Left lobe of liver (tissue), 2 donors: ENCODE measurements at regions not wholly inside any gene's neighbourhood (a gene's known extent, or its start where the extent isn't known, plus 50 kb on each side); places are given as distances from the start of the nearest gene placed in this dataset.

Experiments
- ATAC-seq: fragments of 200-7000 bp; cut with Tn5 transposase; one replicate; pipeline ENCODE4 v1.9.1; 2020; ENCODE audit warnings: mild to moderate bottlenecking, moderate library complexity
- DNase-seq: peaks from one replicate; pipeline ENCODE4 v3.0.0-alpha.2; 2020; ENCODE audit warnings: low spot score
- donor health status: DM: no; HTN: no; CAD: no; lungs with moderate emphysema.
- donor health status: DM: no; HTN: yes; CAD: no.

- DNase-seq (no peak), ATAC-seq (no peak)
These were observed 96.9 kb upstream of the GLS start for GRCh38 chr2:190783513-190784263.

GRCh38 chr2:190785334-190785733 lies 95.3 kb upstream of the GLS start:
- no peak for DNase-seq
- no peak for ATAC-seq

GRCh38 chr2:190786404-190787166 lies 94.0 kb upstream of the GLS start:
- ATAC-seq (no peak), DNase-seq (no peak)

GRCh38 chr2:190787743-190788235 lies 92.8 kb upstream of the GLS start:
- ATAC-seq (no peak), DNase-seq (no peak)

DNA sequence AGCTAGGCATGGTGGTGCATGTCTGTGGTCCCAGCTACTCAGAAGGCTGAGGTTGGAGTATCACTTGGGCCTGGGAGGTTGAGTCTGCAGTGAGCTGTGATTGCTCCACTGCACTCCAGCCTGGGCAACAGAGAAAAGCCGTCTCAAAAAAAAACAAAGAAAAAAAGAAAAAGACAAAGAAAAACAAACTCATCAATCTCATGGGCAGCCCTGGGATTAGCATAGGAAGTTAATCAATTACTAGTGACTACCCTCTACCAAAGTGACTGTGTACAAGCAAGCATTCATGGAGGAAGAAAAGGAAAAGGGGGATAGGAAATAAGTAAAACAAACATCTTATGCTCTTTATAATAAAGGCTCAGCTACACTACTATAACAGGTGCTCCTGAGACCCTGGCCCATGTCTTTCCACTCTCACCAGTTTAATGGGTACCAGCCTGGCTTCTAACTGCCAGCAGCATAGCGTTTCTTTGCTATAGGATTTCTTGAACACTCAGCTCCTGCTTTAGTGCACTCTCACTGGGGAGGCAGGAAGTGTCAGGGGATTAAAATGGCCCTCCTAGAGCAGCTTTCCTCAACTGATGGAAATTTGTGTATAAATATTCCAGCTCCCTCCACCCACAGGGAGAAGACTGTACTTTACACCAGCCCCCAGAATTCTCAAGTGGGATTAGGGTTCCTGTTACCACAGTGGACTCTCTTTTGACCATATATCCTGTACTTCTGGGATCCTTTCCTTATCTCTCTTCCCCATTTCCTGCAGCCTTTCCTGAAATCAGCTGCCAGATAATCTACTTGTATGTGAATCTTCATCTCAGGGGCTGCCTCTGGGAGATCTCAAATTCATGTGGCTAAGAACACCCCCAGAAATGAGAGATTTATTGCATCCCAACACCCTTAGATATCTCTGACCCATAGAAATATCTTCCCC lies 91.3 kb upstream of the GLS start:
- ATAC-seq (no peak), DNase-seq (no peak)

DNA sequence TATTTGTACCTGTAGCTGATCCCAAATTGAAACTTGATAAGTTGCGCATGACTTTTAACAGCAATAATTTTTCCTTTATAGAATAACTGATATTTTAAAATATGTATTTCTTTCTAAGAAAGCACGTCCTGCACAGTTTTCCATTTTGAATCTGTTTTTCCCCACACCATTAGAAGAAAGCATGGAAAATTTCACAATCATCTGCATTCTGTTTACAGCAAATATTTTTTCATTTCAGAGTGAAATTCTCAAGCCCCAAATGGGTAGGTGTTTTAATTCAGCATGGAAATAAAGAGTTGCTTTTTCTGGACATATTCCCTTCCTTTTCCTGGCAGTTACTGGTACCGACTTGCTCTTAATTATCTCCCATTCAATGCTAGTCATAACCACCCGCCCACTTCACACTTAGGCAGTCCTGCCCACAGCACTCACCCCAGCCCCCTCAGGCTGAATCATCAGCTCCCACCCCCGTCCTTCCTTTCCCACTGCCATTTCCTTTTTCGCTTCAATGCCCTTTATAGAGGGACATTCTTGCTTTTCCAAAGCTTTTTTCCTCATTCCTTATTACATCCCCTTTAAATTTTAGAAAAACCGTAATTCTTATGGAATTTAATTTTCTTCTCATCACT lies 89.2 kb upstream of the GLS start:
- DNase-seq (no peak), ATAC-seq (peak; percentile 59)

GRCh38 chr2:190791976-190792575 lies 88.5 kb upstream of the GLS start:
- ATAC-seq, result no peak
- DNase-seq, result no peak

GRCh38 chr2:190792956-190793888 lies 87.4 kb upstream of the GLS start:
- DNase-seq (no peak), ATAC-seq (no peak)

GRCh38 chr2:190794377-190794776 lies 86.2 kb upstream of the GLS start:
- no peak for ATAC-seq
- no peak for DNase-seq

- no peak for ATAC-seq
- no peak for DNase-seq
These were observed 85.8 kb upstream of the GLS start for GRCh38 chr2:190794790-190795189.

DNA sequence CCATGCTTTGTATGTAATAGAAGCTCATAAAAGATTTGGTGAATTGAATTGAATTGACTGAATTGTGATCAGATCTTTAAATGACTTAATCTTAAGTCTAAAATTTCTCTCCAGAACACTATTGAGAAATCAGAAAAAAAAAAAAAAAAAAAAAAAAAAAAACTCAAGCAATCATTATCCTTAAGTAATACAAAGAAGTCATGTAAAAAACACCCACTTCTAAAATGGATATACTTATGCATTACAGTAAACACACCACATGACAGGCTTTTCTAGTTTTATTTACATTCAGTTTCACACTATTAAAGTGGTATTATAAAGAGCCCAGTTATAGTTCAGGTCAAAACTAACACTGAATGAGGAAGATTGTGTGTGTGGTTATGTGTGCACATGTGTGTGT lies 84.9 kb upstream of the GLS start:
- DNase-seq, result no peak
- no peak for ATAC-seq

DNA sequence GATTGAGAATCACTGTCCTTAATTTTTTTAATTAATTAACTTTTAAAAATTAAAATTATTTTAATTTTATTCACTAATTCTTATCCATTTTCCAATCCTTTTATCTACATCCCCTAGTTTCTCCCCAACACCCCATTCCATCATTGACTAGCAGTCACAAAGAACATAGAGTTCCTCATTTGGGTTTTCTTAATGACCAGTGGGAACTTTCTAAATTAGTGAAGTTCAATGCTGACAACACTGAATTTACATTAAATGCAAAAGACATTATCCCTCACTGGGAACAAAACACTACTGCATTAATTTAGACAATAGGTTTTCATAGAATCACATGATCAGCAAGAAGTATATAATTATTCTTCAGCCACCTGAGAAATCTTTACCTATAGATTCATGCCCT lies 80.6 kb upstream of the GLS start:
- ATAC-seq, result no peak
- no peak for DNase-seq

- ATAC-seq (no peak), DNase-seq (no peak)
These were observed 80.1 kb upstream of the GLS start for GRCh38 chr2:190800528-190800927.

DNA sequence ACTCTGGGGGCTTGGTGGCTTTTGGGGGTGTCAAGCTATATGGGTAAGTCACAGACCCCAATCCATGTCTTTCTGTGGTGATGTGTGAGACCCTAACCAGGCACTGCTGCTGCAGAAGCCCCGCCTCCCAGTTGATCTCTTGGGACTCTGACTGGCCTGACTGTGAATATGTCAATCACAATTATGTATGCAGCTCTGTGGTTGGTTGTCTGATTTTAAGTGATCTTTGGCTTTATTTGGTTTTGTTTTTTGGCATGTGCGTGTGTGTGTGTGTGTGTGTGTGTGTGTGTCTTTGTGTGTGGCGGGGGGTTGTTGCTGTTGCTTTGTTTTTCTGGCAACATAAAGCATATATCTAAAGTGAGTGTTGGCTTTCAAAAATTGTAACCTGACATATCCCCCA lies 78.5 kb upstream of the GLS start:
- DNase-seq, result no peak
- ATAC-seq, result no peak

GRCh38 chr2:190802626-190803209 lies 77.9 kb upstream of the GLS start:
- ATAC-seq (no peak), DNase-seq (no peak)

DNA sequence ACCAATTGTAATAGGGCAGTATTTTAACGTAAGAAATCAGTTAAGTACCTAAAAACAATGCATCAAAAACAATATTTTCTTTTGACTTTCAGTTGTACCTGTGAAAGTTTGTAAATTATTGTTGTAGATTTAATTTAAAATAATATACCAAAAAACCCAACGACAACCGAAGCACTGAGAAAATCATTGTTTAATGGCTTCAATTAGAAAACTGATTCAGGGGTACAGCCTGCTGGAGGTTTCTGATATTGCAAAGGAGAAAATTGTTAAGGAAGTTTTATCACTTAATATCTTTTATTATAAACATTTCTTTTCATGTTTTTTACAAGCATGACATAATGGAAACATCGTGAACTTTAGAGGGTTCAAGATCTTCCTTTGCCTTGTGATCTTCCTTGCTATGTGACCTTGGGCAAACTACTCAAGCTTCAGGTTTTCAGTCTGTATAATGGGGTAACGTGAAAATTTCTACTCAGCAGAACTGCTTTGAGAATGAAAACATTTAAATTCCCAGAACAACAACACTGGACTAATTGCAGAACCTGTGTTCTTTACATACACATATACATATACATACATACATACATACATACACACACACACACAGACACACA lies 76.3 kb upstream of the GLS start:
- DNase-seq (no peak), ATAC-seq (peak; percentile 42)

GRCh38 chr2:190805126-190805525 lies 75.5 kb upstream of the GLS start:
- DNase-seq (no peak), ATAC-seq (no peak)

- DNase-seq, result no peak
These were observed 74.8 kb upstream of the GLS start for GRCh38 chr2:190805843-190806242.

More at GRCh38 chr2:190805843-190806242, 74.8 kb upstream of the GLS start:
- ATAC-seq, result no peak
